Lung (tissue), 11 donors: ENCODE measurements at regions not wholly inside any gene's neighbourhood (a gene's known extent, or its start where the extent isn't known, plus 50 kb on each side); places are given as distances from the start of the nearest gene placed in this dataset.
A peak's percentile ranks its signal among the peaks of the same experiment; 100 is the strongest.

Source experiments
- ATAC-seq: fragments of 200-7000 bp; cut with Tn5 transposase; one replicate; pipeline ENCODE4 v1.9.1; 2020; ENCODE audit warnings: moderate number of reproducible peaks; ENCODE audit not compliant: insufficient read depth, low FRiP score
- DNase-seq, 3 donors: peaks; one replicate each; pipeline ENCODE4 v3.0.0-alpha.2; 2013 to 2017
- H3K27ac ChIP-seq, 2 donors: one replicate each; pipeline ENCODE4 v1.5.1; 2013; ENCODE audit warnings: mild to moderate bottlenecking in 2 of 2, moderate library complexity in 2 of 2, control low read depth in 1 of 2, inconsistent platforms in 1 of 2, low read depth in 1 of 2, low read length in 1 of 2
- H3K27me3 ChIP-seq, 3 donors: one replicate each; pipeline ENCODE4 v1.5.1; 2013; ENCODE audit warnings: low read length in 2 of 3; ENCODE audit not compliant: control insufficient read depth in 3 of 3, insufficient read depth in 3 of 3
- H3K36me3 ChIP-seq, 4 donors: one replicate each; pipeline ENCODE4 v1.5.1; 2013; ENCODE audit warnings: low read length in 4 of 4, mild to moderate bottlenecking in 1 of 4, moderate library complexity in 1 of 4; ENCODE audit not compliant: control insufficient read depth in 4 of 4, insufficient read depth in 4 of 4
- H3K4me1 ChIP-seq, 5 donors: one replicate each; pipeline ENCODE4 v1.5.1; 2013; ENCODE audit warnings: low read length in 5 of 5, mild to moderate bottlenecking in 2 of 5, moderate library complexity in 1 of 5; ENCODE audit not compliant: control insufficient read depth in 5 of 5, insufficient read depth in 5 of 5
- H3K4me3 ChIP-seq: one replicate; pipeline ENCODE4 v1.5.1; 2013; ENCODE audit warnings: mild to moderate bottlenecking, control low read depth, moderate library complexity
- H3K9ac ChIP-seq, 2 donors: one replicate each; pipeline ENCODE4 v1.5.1; 2013; ENCODE audit warnings: low read length in 2 of 2, control low read depth in 1 of 2; ENCODE audit not compliant: insufficient read depth in 1 of 2
- H3K9me3 ChIP-seq, 4 donors: one replicate each; pipeline ENCODE4 v1.5.1; 2013; ENCODE audit warnings: low read length in 3 of 4, mild to moderate bottlenecking in 1 of 4, moderate library complexity in 1 of 4; ENCODE audit not compliant: control insufficient read depth in 4 of 4, insufficient read depth in 3 of 4
- CTCF ChIP-seq: IDR thresholded peaks from 2 replicates; pipeline ENCODE4 v1.5.1; 2012; ENCODE audit warnings: mild to moderate bottlenecking; ENCODE audit errors: control extremely low read depth, extremely low read depth
- WGBS, 2 donors: extraction: QIAGEN DNeasy Blood & Tissue Kit; methylation state at CpG; one replicate each; pipeline ENCODE4 v1.1.7; 2013; 5-methylcytosine and 5-hydroxymethylcytosine counted together
- donor health status: control.
- donor health status: control.
- donor health status: Bipolar disorder and iron deficiency.
- donor health status: healthy.
- donor health status: DM: yes; HTN: yes; CAD: no.

DNA sequence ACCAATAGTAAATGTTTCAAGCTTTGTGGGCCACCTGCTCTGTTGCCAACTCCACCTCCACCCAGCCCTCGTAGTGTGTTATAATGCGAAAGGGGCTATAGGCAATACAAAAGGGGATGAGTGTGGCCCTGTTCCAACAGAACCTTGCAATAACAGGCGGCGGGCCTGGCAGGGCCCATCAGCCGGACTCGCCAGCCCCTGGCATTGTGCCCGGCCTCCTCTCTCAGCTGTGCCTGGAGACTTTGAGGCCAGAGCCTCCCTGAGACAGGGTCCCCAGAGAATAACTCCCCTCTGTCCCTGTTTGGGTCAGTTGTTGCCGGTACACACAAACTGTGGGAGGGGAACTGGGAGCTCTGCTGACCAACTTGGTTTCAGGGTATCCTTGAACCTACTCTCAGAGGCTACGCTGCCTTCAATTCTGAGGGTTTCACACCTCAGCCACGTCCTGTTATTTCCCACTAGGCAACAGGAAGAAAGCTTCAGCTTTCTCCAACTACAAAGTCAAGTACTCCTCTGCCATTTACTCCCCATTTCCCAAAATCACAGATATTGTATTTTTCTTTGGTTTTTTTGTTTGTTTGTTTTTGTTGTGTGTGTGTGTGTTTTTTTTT is 58.0 kb upstream of the ZNF236 start:
- WGBS, 2 donors, result 80 to 86% methylated on average over 10 of the region's 10 CpGs
- Histone ChIP-seq H3K27ac (no peak overlapping the region), H3K9ac (no peak overlapping the region), H3K9me3 (peaks cover 0 to 2% (median 0%) of the 10 kb centered on the region in 4 donors), H3K36me3 (no peaks in the 10 kb centered on the region), H3K27me3 (no peaks in the 10 kb centered on the region), H3K4me3 (no peak overlapping the region), H3K4me1 (no peaks in the 10 kb centered on the region)
- ATAC-seq (no peak), DNase-seq (no peak)
- TF ChIP-seq CTCF, result no peak

DNA sequence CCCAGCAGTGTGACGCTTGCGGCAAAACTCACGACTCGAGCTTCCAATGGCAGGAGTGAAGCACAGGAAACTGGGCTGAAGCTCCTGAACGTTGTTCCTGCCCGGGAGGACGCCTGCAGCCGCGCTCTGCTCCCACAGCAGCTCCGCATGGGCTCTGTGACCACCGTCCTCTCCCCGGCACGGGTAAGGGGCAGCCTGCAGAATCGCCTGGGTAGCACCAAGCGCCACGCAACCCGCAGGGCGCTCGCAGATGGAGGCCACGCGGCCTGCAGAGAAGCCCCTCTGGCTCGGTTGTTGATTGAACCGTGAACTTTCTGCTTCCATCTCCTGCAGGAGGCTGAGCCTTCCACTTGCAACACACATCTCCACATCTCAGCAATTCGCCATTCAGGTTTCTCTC is 63.3 kb upstream of the ZNF236 start:
- Histone ChIP-seq H3K4me1 (peaks cover 0 to 15% (median 0%) of the 10 kb centered on the region in 5 donors), H3K27ac (no peak overlapping the region), H3K27me3 (no peaks in the 10 kb centered on the region), H3K36me3 (no peaks in the 10 kb centered on the region), H3K9ac (no peak overlapping the region), H3K4me3 (no peak overlapping the region), H3K9me3 (no peaks in the 10 kb centered on the region)
- 95 to 96% methylated on average over 24 of the region's 24 CpGs for WGBS, 2 donors
- ATAC-seq (no peak), DNase-seq (no peak)
- TF ChIP-seq CTCF, result no peak

- H3K9me3 ChIP-seq, result no peaks in the 10 kb centered on the region
- H3K4me1 ChIP-seq, result peaks cover 0 to 17% (median 0%) of the 10 kb centered on the region in 5 donors
- H3K9ac ChIP-seq, result no peak overlapping the region
- no peak overlapping the region for H3K27ac ChIP-seq
- WGBS, 2 donors, result 96% methylated on average over 12 to 15 of the region's 15 CpGs
- TF ChIP-seq CTCF, result no peak
- DNase-seq (no peak), ATAC-seq (no peak)
- H3K4me3 ChIP-seq, result no peak overlapping the region
- no peaks in the 10 kb centered on the region for H3K27me3 ChIP-seq
- H3K36me3 ChIP-seq, result no peaks in the 10 kb centered on the region
These were observed 64.4 kb upstream of the ZNF236 start for GRCh38 chr18:76757925-76758324.

- TF ChIP-seq CTCF, result no peak
- Histone ChIP-seq H3K9me3 (no peaks in the 10 kb centered on the region), H3K27ac (no peak overlapping the region), H3K36me3 (no peaks in the 10 kb centered on the region), H3K4me3 (no peak overlapping the region), H3K9ac (no peak overlapping the region), H3K27me3 (no peaks in the 10 kb centered on the region), H3K4me1 (peaks cover 0 to 17% (median 0%) of the 10 kb centered on the region in 5 donors)
- WGBS, 2 donors, result 85 to 88% methylated on average over 15 of the region's 15 CpGs
- peak; percentile 45 to 84 (median 59) for DNase-seq
- no peak for ATAC-seq
These were observed 65.0 kb upstream of the ZNF236 start for GRCh38 chr18:76757335-76757734.
